Fibroblast of skin of abdomen (primary cell): ENCODE measurements at regions not wholly inside any gene's neighbourhood (a gene's known extent, or its start where the extent isn't known, plus 50 kb on each side); places are given as distances from the start of the nearest gene placed in this dataset.
A peak's percentile ranks its signal among the peaks of the same experiment; 100 is the strongest.
"Not testable (repeated sequence)": the region's sequence is repeated elsewhere in the genome, so short reads cannot be mapped to it uniquely, and the experiment has no call there.

Experiments
- DNase-seq: peaks from one replicate; pipeline ENCODE4 v3.0.0-alpha.2; 2013

DNA sequence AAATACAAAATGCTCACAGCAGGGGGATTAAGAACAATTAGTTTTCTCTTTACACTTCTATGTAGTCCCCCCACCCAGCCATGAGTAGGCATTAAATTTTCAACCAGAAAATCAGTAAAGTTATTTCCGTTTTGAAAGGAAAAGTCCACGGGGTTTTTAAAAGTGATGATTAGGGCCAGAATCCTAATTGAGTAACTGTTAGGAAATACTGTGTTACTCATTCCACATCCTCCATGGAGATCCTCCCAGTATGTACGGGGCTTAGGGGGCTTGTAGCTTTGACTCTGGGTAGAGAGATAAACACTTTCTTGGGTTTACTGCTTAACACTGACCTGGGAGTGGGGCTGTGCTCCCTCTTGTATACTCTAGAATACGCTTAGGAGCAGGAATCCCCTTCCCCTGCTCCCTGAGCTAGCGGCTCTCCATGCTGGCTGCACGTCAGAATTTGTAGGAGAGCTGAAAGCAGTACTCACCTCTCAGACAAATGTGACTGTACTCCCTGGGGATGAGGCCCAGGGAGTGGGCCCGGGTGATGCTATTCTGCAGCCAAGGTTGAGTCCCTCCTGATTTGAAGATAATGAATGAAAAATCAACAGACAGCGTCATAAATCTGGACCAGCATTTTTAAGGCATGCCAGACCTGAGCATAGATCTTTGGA, 100.5 kb downstream of the SLC4A3 start:
- no peak for DNase-seq

- DNase-seq = no peak
Measured at GRCh38 chr2:219728991-219729487, 101.6 kb downstream of the SLC4A3 start.

DNA sequence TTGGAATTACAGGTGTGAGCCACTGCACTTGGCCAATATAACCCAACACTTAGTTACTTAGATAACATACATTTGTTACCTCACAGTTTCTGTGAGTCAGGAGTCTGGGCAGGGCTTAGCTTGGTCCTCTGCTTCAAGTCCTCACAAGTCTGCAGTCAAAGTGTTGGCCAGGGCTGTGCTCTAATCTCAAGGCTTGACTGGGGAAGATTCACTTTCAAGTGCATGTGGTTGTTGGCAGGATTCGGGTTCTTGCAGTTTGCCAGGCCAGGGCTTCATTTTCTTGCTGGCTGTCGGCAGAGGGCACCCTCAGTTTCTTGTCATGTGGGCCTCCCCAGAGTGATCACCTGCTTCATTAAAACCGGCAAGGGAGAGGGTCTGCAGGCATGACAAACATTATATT, 103.7 kb downstream of the SLC4A3 start:
- DNase-seq = no peak

DNA sequence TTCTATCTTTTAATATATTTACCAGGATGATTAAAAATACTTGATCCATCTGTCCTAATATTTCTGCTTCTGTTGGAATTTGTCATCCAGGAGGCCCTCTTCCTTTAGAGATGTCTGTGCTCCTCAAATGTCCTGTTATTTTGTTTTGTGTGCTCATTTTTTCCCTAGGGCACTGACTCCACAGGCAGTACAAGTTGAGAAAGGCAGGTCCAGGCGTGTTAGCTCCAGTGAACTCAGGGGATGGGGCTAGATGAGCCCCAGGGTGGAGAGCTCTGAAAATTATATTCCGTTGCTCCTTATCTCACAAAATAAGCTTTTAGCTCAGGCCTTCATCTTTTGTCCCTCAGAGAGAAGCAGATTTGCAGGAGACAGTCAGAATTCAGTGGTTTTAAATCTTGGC, 105.7 kb downstream of the SLC4A3 start:
- DNase-seq = no peak

GRCh38 chr2:219733746-219734145, 106.3 kb downstream of the SLC4A3 start:
- no peak for DNase-seq

GRCh38 chr2:219736209-219736608, 108.8 kb downstream of the SLC4A3 start:
- peak; percentile 76 for DNase-seq

DNA sequence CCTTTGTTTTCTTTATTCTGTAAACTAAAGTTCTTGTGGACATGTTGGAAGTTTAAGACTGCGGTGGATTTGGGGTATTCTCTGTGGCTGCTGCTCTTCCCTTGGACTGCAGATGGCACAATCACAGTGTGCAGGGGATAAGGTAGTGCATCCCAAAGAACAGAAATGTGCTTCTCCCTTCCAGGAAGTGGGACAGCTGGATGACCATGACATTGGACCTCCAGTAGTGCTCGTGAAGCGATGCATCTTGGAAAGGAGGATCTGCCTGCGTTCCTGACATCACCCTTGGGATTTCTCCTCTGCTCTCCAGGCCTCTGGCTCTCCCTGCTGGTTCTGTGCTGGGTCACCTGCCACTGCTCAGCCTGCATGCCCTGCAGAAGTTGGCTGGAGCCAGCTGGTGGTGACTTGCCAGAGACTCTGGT, 109.9 kb downstream of the SLC4A3 start:
- peak; percentile 40 for DNase-seq

DNA sequence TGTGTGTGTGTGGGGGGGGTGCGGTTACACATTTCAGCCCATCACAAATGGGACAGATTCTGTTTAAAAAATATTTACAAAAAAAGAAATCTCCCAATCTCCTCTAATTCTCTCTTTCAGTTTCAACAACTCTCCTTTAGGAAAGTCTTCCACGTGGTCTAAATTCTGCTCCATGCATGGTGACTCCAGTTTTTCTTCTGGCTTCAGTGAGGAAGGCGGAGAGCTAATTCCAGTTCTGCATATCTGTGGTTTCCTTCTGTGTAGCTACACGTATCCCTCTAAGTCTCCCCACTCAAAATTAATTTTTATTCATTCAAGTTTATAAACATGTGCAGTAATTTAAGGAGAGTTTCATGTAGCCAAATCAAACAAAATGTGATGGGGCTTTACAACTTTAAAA, 111.6 kb downstream of the SLC4A3 start:
- peak; percentile 70 for DNase-seq

- no peak for DNase-seq
Measured at GRCh38 chr2:219739866-219740440, 112.5 kb downstream of the SLC4A3 start.

DNA sequence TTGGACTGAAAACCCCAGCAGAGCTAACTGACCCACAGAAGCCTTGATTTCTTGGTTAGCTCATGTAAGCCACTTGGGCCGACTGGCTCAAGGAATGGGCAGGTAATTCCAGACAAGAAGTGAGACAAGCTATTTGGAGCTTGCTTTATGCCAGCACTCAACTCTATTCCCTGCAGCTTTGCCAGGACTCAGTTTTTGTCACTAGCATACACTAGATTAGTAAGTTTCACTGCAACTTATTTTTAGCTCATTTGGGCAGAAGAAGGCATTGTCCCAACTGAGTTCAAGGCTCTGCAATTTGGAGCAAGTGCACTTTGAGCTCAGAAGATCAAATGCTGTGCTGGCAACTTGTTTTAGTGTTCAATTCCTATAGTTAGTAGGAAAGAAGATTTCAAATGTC, 116.1 kb downstream of the SLC4A3 start:
- DNase-seq = no peak

DNA sequence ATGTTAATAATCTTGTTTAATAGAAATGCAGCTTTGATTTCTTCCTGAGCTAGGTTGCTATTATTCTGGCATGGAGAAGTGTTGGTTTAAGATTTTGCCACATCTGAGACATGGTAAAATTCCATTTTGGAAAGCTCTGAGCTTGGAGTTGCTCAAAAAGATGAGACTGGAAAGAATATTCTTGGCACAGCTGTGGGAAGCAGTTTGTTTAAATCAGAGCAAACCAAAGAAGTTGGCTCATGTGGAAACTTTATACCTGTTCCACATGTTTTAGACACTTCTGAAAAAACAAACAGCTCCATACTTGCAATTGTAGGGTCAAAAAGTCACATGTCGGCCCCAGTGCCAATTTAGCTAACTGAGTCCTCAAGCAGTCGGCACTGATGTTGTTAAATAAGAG, 116.6 kb downstream of the SLC4A3 start:
- DNase-seq = no peak

- no peak for DNase-seq
Measured at GRCh38 chr2:219744600-219744999, 117.2 kb downstream of the SLC4A3 start.

GRCh38 chr2:219747637-219748036, 120.2 kb downstream of the SLC4A3 start:
- DNase-seq = no peak

- no peak for DNase-seq
Measured at GRCh38 chr2:219748671-219749570, 121.5 kb downstream of the SLC4A3 start.

DNA sequence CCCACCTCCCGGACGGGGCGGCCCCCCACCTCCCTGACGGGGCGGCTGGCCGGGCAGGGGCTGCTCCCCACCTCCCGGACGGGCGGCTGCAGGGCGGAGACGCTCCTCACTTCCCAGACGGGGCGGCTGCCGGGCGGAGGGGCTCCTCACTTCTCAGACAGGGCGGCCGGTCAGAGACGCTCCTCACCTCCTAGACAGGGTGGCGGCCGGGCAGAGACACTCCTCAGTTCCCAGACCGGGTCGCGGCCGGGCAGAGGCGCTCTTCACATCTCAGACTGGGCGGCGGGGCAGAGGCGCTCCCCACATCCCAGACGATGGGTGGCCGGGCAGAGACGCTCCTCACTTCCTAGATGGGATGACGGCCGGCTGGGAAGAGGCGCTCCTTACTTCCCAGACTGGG, 123.7 kb downstream of the SLC4A3 start:
- DNase-seq = not testable (repeated sequence)

- no peak for DNase-seq
Measured at GRCh38 chr2:219752726-219753125, 125.3 kb downstream of the SLC4A3 start.

GRCh38 chr2:219758907-219759680, 131.7 kb downstream of the SLC4A3 start:
- no peak for DNase-seq

DNA sequence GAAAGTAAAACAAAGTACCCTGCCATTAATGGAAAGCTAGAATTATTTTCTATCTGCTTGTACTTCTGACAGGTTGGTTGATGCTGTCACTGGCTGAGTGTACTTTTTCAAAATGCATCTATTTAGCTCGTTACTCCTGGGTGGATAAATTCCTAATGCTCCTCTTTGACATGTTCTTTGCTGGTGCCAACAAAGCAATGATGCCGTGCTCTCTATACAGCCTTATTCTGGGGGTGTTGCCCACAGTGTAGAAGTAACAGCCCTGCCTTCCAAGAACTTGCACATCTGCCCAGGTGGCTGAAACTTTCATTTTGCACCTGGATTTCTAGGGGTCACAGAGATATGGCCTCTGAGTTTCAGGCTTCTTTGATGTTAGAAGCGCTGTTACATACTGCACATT, 132.4 kb downstream of the SLC4A3 start:
- no peak for DNase-seq

DNA sequence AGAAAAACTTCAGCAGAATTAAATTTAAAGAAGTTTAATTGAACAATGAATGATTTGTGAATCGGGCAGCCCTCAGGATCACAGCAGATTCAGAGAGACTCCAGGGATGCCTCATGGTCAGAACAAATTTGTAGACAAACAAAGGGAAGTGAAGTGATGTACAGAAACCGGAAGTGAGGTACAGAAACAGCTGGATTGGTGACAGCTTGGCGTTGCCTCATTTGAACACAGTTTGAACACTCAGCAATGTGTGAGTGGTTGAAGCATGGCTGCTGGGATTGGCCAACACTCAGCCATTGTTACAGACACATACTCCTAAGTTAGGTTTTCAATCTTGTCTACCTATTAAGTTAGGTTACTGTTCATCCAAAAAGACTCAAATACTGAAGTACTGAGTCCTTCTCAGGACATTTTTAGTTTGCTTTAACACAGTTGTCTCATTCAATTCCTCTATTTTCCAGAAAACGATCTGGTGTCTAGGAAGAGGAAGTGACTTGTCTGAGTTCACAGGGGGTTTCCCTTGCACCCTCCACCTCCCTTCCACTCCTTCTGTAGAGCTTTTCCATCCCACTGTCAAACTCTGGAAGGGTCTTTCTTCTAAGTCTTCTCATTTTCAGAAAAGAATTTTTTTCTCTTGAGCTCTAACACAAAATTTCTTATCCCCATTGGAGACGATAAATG, 137.9 kb downstream of the SLC4A3 start:
- DNase-seq = no peak

DNA sequence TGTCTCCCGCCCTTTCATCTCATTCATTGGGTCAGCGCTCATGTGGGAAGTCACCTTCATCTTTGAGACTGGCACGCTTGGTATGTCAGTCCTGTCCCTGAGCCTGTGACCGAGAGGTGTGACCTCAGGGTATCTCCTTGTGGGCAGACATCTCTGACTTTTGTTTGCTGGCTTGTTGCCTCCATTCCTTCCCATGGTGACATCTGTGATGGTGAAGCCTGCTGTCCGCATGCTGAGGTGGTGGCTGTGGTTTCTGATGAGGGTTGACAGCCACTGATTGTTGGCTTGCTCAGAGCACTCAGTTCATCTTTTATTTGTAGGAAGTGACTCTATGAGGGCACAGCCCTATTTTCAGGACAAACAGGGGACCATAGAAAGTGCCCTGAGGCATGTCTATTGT, 139.2 kb downstream of the SLC4A3 start:
- no peak for DNase-seq

DNA sequence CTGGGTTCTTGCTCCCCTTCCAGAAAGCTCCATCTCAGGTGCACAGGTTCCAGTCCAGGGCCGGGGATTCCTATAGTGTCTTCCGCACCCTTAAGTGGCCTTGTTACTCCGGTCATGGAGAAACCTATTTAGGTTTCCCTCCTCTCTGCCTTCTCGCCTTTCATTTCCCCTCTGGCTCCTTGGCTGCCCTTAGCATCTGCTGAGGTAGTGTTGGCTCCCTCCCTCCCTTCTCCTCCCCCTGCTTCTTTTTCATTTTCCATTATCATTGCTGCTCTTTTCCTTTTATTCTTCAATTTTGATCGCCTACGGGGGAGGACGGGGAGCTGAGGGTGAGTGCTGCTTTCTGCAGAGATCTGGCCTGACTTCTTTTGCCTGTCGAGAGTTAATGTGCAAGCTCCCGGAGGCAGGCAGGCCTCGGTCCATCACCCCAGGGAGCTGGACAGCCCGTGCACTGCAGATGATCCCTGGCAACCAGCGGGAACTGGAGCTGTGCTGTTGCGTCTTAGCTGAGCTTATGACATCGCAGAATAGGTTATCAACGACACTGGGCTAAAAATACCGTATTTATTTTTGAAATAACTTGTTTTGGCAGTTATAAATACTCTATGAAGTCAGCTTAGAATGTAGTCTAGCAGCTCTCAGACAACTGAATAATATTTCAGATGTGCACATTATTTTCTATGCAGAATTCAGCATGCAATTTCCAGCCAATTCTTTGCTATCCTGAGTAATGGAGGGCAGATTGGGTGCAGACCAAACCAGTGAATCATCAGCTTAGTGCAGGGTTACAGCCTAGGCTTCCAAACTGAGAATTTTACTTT, 141.9 kb downstream of the SLC4A3 start:
- DNase-seq = peak; percentile 28
